Right lung (tissue), 2 donors: ENCODE measurements at regions not wholly inside any gene's neighbourhood (a gene's known extent, or its start where the extent isn't known, plus 50 kb on each side); places are given as distances from the start of the nearest gene placed in this dataset.

Experiments used
- DNase-seq, 2 donors: peaks; one replicate each; pipeline ENCODE4 v3.0.0-alpha.2; 2013

DNA sequence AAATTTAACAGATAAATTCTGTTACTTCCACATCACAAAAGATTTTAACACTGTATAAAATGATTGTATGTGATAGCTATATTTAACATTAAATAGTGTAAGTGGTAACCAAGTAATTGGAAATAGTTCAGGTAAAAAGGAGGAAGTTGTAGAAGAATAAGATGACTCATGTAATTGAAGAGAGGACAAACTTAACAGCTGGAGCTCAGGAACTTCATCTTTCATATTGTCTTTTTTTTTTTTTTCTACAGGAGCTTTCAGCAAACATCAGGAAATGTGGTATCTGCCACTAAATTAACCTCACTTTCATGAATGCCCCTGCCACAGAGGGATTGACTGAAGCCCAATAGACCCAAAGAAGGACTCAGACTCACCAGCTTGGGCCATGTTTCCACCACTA is 188.4 kb upstream of the VEGFC start:
- DNase-seq, result no peak

DNA sequence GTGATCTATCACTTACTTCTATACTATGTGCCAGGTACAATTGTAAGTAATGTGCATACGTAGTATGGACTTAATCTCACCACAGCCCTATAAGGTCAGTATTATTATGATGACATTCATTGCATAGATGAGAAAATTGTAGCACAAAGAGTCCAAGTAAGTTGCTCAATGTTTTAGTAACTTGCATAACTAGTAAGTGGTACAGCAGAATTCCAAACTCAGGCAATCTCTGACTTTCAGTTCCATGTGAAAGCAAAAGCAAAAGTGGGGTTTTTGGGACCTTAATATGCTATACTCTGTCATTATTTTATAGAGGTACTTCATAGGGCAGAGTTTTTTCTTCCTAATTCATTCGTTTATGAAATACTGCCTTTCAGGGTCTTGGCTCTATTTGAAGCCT is 188.8 kb upstream of the VEGFC start:
- DNase-seq, result peak; percentile 25 to 38

DNA sequence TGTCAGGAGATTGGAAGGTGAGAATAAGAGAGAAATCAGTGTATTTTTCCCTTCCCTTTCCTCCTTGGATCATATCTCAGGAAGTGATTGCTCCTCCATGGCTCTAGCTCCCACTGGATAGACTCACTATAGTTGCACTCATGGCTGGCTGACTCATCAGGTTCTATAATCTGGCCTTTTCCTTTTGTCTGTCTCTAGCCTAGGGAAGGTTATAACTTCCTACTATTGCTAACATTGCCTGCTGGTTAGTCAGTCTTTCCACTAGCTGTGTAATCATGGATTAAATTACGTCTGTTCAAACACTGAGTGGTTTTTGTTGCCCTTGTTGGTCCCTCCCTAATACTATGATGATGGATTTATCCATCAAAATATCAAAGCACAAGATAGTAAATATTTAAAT is 195.5 kb upstream of the VEGFC start:
- no peak for DNase-seq

DNA sequence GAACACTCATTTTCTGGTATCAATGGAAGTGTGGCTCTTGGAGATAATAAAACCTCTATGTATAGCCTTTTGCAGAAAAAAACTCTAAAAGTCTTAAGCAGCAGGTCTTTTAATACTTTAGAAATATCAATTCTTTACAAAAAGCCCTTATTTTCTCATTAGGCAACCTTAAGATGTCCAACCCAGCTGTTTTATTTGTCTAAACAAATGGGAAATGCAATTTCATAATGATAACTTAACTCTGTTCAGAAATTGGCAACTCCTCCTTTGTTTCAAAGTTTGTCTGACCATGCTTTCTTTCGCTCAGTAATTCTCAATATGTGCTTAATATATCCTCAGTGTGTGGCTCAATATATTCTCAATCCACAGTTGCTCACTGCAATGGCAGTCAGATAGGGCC is 196.5 kb upstream of the VEGFC start:
- peak; percentile 32 to 45 for DNase-seq

DNA sequence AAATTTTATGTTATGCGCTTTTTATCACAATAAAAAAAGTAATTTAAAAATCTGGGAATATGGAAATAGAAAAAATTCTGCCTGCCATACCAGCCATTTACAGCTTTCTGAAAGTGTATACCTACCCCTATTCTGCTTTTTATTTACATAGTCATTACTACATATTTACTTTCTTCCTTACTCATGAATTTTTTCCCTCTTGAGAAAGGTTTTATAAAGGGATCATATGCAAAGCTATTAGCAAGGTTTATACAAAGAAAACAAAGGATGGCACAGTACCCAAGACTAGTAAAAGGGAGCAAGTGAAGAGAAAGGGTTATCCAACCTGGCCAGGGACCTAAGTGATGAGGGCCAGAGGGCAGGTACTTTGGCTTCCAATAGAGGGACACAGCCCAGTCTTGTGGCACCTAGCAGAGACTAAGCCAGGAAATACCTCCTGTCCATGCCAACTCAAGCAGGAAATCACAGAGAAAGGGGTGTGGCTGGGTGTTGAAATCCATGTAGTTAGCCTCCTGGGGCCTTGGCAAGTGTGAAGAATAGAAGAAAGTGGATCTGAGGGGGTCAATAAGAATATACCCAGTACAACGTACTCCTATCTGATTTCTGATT is 207.3 kb upstream of the VEGFC start:
- DNase-seq, result no peak

DNA sequence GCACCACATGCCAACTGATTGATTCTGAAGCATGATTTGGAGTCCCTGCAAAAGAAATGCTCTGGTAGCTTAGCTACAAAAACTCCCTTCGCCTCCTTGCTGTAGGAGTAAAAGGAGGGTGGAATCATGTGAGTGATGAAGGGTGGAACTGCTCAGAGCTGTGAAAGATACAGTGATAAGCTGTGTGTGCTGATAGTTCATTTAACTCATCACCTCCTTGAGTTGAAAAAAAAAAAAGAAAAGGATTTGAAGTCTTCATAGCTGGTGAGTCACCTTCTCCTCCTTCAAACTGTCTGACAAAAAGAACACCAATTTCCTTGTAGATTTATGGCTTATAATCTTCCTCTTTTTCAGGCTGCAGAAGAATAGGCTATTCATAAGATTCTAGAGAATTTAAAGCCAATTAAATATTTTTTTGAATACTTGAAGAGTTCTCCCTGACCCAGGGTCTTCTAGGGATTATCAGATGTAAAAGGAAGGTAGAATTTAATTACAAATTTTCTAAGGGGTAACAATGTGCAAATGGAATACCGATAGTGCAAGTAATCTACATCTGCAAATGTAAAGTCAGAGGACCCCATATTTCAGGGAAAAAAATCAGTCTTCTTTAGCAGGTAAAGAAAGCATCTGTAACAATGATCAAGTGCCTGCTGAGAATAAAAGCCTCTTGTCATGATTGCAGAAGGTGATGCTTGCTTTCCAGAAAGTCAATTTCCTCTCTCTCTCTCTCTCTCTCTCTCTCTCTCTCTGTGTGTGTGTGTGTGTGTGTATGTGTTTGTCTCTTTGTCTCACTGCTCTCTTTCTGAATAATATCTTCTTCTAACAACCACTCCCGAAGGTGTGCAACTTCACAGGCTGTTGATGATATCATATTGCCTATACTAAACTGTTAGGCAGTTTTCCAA is 208.8 kb upstream of the VEGFC start:
- no peak for DNase-seq

DNA sequence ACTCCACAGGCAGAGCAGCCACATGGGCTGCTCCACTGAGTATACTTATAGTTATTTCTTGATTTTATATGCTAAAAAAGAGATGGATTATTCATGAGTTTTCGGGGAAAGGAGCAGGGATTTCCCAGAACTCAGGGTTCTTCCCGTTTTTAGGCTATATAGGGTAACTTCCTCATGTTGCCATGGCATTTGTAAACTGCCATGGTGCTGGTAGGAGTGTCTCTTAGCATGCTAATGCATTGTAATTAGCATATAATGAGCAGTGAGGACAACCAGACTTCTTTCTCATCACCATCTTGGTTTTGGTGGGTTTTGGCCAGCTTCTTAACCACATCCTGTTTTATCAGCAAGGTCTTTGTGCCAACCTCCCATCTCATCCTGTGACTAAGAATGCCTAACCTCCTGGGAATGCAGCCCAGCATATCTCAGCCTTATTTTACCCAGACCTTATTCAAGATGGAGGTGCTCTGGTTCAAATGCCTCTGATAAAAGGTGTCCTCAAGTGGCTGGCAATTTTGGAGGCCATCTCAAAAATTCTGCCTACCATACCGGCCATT is 213.0 kb upstream of the VEGFC start:
- DNase-seq, result no peak

DNA sequence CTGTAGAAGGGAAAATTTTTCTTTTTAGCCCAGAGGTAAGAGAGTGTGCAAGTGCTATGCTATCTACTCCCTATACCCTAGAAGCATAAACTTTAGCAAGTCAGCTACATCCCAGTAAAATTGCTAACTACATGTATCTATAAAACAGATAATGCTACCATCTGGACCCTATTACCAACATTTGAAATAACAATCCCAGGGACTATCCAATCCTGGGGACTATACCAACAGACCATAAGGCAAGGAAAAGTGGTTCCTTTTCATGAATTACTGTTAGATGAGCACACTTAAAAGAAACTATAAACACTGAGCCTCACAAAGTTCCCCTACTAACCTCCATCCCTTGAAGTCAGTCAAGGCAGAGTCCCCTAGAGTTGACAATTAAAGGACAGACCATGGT is 213.6 kb upstream of the VEGFC start:
- DNase-seq, result no peak

DNA sequence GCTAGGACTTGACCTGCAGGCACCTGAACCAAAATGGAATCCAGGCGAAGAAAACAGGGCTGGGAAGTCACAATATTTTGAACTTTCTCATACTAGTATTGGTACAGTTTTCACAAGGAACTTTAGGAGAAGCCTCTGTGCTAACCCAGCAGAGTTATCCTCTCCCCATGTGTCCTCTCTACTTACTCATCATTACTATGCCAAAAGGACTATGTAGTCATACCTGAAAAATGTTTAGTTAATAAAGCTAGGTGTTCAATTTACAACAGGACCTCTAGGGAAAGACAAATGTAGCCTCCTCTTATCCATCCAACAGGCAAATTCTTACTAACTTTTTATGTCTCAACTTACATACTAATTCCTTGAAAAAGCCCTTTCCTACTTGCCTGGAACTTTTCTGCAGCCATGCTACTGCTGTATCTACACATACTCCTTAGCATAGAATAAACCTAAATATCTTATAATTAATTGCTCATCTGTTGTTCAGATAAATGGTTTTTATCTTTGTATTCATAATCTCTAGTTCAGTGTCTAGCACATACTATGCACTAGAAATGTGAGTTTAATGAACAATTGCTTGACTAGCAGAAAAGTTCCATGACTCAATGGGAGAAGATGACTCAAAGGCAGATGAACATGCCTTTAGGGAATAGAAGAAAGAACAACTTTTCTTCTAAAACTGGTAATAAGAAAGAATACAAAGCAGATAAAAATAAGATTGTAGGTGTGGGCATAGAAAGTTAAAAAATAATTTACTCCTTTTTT is 215.5 kb upstream of the VEGFC start:
- no peak for DNase-seq

DNA sequence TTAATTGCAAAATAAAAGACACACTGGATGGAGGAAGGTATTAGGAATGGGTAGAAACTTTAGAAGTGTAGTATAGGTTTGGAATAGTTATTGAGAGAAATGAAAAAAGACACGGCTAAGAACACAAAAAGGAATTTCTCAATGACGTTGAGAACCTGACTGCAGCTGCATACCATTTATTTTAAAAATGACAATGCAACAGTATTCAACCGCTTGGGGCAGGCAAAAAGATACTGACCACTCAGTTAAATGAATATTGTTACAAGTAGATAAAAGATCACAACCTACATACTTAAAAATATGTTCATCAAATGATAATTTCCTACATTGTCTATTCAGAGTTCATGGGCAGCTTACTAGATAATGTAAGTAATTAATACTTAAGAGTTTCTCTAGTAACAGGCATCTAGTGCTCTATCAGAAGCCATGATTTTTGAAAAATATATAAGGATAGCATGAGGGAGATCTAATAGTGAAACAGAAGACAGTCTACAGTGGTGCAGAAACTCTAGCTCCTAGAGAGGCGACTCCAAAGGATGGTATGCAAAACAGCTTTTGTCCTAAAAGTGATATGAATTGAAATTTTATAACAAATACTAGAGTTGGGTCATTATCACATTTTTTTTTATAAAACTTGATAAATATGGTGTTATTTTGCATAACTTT is 216.2 kb upstream of the VEGFC start:
- DNase-seq, result no peak

DNA sequence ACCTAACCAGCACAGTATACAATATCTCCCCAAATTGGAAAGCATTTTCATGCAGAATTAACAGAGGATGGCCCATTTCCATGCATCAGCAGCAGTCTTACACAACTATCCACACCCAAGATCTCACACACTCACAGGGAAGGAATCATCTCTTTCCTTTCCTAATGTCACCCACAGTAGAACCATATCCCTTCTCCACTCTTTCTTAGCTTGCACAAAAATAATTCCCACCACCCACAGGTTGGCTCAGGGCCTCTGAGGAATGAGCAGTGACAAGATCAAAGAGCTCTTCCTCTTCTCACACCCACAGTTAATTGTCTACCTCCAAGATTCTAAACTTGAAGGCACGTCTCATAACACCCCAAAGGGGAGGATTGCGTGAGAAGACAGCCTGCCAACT is 217.7 kb upstream of the VEGFC start:
- DNase-seq, result no peak

DNA sequence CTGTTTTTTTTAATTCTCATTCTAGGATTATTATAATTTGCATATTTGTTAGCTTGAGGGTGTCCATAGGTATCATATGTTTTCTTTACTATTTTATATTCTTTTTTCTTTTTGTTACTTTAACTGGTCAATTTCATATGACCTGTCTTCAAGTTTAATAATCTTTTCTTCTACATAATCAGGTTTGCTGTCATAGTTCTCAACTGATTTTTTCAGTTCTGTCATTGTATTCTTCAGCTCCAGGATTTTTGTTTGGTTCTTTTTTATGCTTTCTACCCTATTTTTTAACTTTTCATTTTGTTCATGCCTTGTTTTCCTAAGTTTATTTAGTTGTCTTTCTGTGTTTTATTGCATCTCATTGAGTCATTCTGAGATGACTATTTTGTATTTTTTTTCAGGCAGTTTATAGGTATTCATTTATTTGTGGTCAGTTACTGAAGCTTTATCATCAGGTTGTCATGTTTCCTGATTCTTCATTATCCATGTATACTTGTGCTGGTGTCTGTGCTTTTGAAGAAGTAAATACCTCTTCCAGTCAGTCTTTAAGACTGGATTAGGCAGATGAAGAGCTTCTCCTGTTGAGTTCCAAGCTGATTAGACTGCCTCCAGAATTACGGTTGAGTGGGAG is 220.3 kb upstream of the VEGFC start:
- no peak for DNase-seq

DNA sequence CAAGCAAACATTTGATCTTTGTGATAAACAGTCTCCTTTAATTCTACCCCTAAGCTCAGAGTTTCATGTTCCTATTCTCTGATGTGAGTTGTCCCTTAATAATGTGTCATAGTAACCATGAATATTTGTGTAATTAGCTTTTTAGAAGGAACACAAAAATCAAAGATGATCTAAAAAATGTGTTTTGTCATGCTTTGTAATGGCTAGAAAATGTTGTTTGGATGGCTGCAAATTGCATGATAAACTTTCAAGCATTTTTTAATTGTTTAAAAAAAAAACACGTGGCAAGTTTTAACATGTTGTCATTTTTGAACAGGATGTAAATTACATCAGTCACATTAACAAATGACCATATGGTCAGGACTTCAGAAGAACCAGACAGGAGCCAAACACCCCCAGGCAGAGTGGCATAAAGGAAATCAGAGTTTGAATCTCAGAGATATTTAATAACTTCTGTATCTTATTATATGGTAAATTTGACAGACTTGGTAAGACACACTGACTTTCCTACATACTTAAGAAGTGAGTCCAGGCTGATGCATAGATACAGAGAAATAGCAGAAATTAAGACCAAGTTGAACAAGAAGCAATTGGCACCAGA is 223.9 kb upstream of the VEGFC start:
- no peak for DNase-seq

DNA sequence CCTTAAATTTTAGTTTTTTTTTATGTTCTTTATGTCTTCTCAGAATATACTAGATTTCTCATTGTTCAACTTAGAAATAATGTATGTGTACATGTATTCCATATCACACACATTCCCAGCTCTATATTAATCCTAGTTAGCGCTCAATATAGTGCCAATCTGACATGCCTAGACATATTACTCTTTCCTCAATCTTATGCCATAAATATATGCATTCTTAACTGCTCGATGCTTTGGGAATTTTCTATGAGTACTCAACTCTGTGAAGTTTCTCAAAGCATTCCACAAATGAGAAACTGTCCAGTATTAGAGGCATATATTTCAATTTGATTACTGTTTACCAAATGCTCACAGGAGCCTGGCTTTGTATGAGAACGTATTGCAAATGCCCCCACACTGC is 231.2 kb upstream of the VEGFC start:
- no peak for DNase-seq

DNA sequence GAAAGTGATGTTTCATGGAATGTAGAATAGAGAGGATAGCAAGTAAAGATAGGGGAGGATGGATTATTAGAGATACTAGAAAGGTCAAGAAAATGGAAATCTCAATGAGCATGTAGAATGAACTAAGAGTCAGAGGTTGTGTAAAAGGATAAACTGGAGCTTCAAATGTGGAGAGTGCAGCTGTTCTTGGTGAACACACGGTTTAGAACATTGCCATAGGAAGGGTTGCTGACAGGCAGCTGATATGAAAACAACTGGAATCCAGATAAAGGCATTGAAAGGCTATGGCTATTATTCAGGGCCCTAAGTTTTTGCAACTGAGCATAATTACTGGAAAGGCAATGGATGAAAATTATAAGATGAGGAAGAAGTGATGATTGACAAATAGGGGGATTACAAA is 239.6 kb upstream of the VEGFC start:
- no peak for DNase-seq

DNA sequence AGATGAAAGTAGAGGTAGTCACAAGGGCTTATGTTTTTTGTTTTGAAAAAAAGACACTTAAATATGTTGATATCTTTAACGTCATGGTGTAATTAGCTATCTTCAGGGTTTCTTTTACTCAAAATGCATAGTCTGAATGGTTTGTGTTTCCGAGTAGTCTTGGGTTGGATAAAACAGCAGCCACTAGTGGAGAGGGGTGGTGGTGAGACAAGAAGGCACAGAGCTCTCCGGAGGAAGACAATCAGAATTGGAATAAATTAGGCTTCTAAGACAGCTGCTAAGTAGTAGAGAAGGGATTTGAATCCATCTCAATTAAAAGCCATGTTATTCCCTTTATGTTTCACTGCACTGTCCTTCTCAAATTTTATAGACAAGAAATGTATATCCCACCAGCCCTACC is 240.4 kb upstream of the VEGFC start:
- DNase-seq, result no peak

DNA sequence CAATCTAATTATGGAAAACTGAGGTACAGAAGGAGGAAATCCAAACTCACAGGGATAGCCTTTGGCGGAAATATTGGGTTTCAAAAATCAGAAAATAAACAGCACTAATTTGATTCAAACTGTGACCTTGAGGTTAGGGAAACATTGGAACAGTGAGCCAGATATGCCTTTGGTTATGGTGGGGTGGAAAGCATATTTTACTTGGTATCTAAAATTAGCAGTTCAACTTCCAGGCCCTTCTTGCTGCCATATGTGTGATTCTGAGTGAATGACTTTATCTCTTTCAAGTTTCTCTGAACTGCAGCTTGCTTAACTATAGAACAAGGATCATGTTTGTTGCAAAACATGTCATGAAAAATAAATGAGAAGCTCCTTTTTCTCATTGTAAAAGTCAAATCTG is 240.9 kb upstream of the VEGFC start:
- no peak for DNase-seq

DNA sequence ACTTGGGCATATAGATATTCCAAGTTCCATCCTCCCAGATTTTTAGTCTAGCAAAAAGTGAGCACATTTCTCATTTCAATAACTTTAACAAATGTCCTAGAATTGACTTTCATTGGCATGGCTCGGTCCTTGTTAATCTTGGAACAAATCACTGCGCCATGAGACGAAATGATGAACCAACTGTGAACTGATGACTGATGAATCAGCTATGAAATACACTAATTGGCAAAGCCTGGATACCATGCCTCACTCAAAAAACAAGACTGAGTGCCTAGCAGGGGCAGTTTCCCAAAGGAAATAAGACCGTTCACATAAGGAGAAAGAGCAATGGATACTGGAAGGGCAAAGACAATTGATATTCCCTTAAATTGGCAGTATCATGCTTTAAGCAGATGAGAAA is 248.6 kb upstream of the VEGFC start:
- no peak for DNase-seq

DNA sequence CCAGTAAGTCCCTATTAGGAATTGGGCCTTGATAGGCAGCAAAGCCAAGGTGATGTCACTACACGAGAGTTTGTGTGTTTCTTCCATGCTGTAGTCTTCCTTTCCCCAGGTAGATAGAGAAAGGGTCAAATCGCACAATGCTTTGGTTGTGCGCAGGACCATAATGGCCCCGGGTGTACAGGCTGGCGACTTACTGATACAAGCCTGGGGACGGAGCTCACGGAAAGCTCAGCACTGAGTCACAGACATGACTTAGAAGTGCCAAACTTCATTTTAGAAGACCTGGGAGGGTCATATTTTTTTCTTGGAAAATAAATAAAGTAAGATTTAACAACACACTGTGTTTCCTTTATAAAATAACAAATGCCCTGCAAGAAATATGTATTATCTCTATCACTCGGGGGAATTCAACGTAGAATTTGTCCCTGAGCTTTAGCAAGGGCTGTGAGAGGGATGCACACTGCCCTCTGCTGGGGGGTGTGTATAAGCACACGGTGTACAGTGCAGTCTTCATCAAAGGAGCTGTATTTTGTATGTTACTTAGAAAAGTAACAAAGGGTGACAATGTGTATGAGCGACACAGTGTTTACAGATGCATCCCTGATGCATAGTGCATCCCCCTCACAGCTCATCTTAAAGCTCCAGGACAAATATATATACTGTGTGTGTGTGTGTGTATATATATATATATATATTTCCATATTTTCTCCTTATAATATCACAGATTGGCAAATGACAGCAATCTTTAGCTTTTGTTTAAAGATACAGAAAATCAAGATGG is 254.5 kb upstream of the VEGFC start:
- DNase-seq, result peak; percentile 48 to 58

DNA sequence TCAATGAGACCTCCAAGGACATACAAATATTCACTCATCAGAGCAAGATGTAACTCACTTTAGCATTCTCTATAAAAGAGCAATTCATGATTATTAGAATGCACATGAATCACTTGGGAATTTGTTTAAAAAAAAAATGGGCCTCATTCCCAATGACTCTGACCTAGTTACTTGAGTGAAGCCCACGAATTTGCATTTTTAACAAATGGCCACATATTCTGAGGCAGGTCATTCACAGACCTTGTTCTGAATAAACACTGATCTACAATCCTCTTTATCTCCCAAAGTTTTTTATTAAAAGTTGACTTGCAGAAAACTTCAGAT is 255.1 kb upstream of the VEGFC start:
- no peak for DNase-seq
